ENCODE measurements at regions not wholly inside any gene's neighbourhood (a gene's known extent, or its start where the extent isn't known, plus 50 kb on each side); places are given as distances from the start of the nearest gene placed in this dataset.

- Histone ChIP-seq H3K4me2 (ENCODE audit: insufficient read depth, low read length) (no peak overlapping the region), H3K4me3 (ENCODE audit: insufficient read depth, low read length) (no peak overlapping the region), H3K79me2 (ENCODE audit: insufficient read depth, low read length) (no peaks in the 10 kb centered on the region), H3K36me3 (ENCODE audit: insufficient read depth, low read length) (no peaks in the 10 kb centered on the region), H3K4me1 (ENCODE audit: insufficient read depth, low read length) (no peaks in the 10 kb centered on the region), H3K27me3 (ENCODE audit: insufficient read depth, low read length) (no peaks in the 10 kb centered on the region), H4K20me1 (ENCODE audit: insufficient read depth, low read length) (no peaks in the 10 kb centered on the region), H3K9me3 (ENCODE audit: low read depth, low read length) (no peaks in the 10 kb centered on the region), H2AFZ (ENCODE audit: low read length) (no peak overlapping the region), H3K27ac (ENCODE audit: low read depth, low read length) (no peak overlapping the region)
- TF ChIP-seq CTCF (IDR thresholded peaks at IDR 0.05; ENCODE audit: extremely low read depth, low read depth, low read length): no peak
- no peak for DNase-seq (ENCODE audit: insufficient read length, low spot score, missing footprints)
Measured at GRCh38 chr12:128190614-128191013, 76.4 kb upstream of the TMEM132C start.

GRCh38 chr12:128191380-128191779 lies 75.6 kb upstream of the TMEM132C start:
- Histone ChIP-seq H4K20me1 (ENCODE audit: insufficient read depth, low read length) (no peaks in the 10 kb centered on the region), H2AFZ (ENCODE audit: low read length) (no peak overlapping the region), H3K4me2 (ENCODE audit: insufficient read depth, low read length) (no peak overlapping the region), H3K4me3 (ENCODE audit: insufficient read depth, low read length) (no peak overlapping the region), H3K36me3 (ENCODE audit: insufficient read depth, low read length) (no peaks in the 10 kb centered on the region), H3K4me1 (ENCODE audit: insufficient read depth, low read length) (no peaks in the 10 kb centered on the region), H3K27me3 (ENCODE audit: insufficient read depth, low read length) (no peaks in the 10 kb centered on the region), H3K9me3 (ENCODE audit: low read depth, low read length) (no peaks in the 10 kb centered on the region), H3K27ac (ENCODE audit: low read depth, low read length) (no peak overlapping the region), H3K79me2 (ENCODE audit: insufficient read depth, low read length) (no peaks in the 10 kb centered on the region)
- no peak for TF ChIP-seq CTCF (IDR thresholded peaks at IDR 0.05; ENCODE audit: extremely low read depth, low read depth, low read length)
- no peak for DNase-seq (ENCODE audit: insufficient read length, low spot score, missing footprints)

GRCh38 chr12:128204711-128205110 lies 62.3 kb upstream of the TMEM132C start:
- no peaks in the 10 kb centered on the region for H3K79me2 ChIP-seq (ENCODE audit: insufficient read depth, low read length)
- no peaks in the 10 kb centered on the region for H3K36me3 ChIP-seq (ENCODE audit: insufficient read depth, low read length)
- H3K4me1 ChIP-seq (ENCODE audit: insufficient read depth, low read length): no peaks in the 10 kb centered on the region
- no peak overlapping the region for H3K4me3 ChIP-seq (ENCODE audit: insufficient read depth, low read length)
- no peak overlapping the region for H3K4me2 ChIP-seq (ENCODE audit: insufficient read depth, low read length)
- H3K27me3 ChIP-seq (ENCODE audit: insufficient read depth, low read length): no peaks in the 10 kb centered on the region
- peaks cover 7% of the 10 kb centered on the region for H3K9me3 ChIP-seq (ENCODE audit: low read depth, low read length)
- DNase-seq (ENCODE audit: insufficient read length, low spot score, missing footprints): no peak
- no peak for TF ChIP-seq CTCF (IDR thresholded peaks at IDR 0.05; ENCODE audit: extremely low read depth, low read depth, low read length)
- H4K20me1 ChIP-seq (ENCODE audit: insufficient read depth, low read length): no peaks in the 10 kb centered on the region
- no peak overlapping the region for H3K27ac ChIP-seq (ENCODE audit: low read depth, low read length)
- no peak overlapping the region for H2AFZ ChIP-seq (ENCODE audit: low read length)

- no peak overlapping the region for H3K4me2 ChIP-seq (ENCODE audit: insufficient read depth, low read length)
- H3K9me3 ChIP-seq (ENCODE audit: low read depth, low read length): peaks cover 7% of the 10 kb centered on the region
- no peak overlapping the region for H2AFZ ChIP-seq (ENCODE audit: low read length)
- H3K79me2 ChIP-seq (ENCODE audit: insufficient read depth, low read length): no peaks in the 10 kb centered on the region
- H3K36me3 ChIP-seq (ENCODE audit: insufficient read depth, low read length): no peaks in the 10 kb centered on the region
- H4K20me1 ChIP-seq (ENCODE audit: insufficient read depth, low read length): no peaks in the 10 kb centered on the region
- no peak for DNase-seq (ENCODE audit: insufficient read length, low spot score, missing footprints)
- H3K27me3 ChIP-seq (ENCODE audit: insufficient read depth, low read length): no peaks in the 10 kb centered on the region
- no peak overlapping the region for H3K4me3 ChIP-seq (ENCODE audit: insufficient read depth, low read length)
- no peaks in the 10 kb centered on the region for H3K4me1 ChIP-seq (ENCODE audit: insufficient read depth, low read length)
- no peak overlapping the region for H3K27ac ChIP-seq (ENCODE audit: low read depth, low read length)
- no peak for TF ChIP-seq CTCF (IDR thresholded peaks at IDR 0.05; ENCODE audit: extremely low read depth, low read depth, low read length)
Measured at GRCh38 chr12:128205145-128205544, 61.8 kb upstream of the TMEM132C start.
